ENCODE measurements at regions not wholly inside any gene's neighbourhood (a gene's known extent, or its start where the extent isn't known, plus 50 kb on each side); places are given as distances from the start of the nearest gene placed in this dataset.

DNA sequence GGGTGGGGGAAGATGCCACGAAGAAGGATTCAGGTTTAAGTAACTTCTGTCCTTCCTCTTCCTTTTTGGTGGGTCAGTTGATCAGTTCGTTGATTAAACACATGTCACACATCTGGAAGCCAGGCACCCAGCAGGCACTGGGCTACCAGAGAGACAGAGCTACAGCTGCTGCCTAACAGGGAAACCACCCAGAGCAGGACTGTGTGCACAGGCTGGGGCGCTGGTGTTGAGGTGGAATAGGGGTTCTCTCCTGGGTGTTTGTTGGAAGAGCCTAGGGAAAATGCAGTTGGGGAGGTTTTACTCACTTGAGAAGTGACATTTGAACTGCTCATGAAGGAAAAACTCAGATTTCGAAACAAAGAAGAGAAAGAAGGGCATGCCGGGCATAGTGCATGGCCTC is 152.4 kb downstream of the IRX5 start:
- no peak for TF ChIP-seq EZH2phosphoT487 (IDR thresholded peaks at IDR 0.05; ENCODE audit: unreplicated experiment)
- TF ChIP-seq, protein P1, sequence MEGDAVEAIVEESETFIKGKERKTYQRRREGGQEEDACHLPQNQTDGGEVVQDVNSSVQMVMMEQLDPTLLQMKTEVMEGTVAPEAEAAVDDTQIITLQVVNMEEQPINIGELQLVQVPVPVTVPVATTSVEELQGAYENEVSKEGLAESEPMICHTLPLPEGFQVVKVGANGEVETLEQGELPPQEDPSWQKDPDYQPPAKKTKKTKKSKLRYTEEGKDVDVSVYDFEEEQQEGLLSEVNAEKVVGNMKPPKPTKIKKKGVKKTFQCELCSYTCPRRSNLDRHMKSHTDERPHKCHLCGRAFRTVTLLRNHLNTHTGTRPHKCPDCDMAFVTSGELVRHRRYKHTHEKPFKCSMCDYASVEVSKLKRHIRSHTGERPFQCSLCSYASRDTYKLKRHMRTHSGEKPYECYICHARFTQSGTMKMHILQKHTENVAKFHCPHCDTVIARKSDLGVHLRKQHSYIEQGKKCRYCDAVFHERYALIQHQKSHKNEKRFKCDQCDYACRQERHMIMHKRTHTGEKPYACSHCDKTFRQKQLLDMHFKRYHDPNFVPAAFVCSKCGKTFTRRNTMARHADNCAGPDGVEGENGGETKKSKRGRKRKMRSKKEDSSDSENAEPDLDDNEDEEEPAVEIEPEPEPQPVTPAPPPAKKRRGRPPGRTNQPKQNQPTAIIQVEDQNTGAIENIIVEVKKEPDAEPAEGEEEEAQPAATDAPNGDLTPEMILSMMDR (conservative IDR thresholded peaks at IDR 0.05; ENCODE audit: low read depth in 2 of 2) = no peak
- TF ChIP-seq POLR2AphosphoS5 (IDR thresholded peaks at IDR 0.05; ENCODE audit: low read depth) = no peak
- no peak for TF ChIP-seq EZH2 (IDR thresholded peaks at IDR 0.05; ENCODE audit: low read depth, unreplicated experiment)
- TF ChIP-seq, protein P2, sequence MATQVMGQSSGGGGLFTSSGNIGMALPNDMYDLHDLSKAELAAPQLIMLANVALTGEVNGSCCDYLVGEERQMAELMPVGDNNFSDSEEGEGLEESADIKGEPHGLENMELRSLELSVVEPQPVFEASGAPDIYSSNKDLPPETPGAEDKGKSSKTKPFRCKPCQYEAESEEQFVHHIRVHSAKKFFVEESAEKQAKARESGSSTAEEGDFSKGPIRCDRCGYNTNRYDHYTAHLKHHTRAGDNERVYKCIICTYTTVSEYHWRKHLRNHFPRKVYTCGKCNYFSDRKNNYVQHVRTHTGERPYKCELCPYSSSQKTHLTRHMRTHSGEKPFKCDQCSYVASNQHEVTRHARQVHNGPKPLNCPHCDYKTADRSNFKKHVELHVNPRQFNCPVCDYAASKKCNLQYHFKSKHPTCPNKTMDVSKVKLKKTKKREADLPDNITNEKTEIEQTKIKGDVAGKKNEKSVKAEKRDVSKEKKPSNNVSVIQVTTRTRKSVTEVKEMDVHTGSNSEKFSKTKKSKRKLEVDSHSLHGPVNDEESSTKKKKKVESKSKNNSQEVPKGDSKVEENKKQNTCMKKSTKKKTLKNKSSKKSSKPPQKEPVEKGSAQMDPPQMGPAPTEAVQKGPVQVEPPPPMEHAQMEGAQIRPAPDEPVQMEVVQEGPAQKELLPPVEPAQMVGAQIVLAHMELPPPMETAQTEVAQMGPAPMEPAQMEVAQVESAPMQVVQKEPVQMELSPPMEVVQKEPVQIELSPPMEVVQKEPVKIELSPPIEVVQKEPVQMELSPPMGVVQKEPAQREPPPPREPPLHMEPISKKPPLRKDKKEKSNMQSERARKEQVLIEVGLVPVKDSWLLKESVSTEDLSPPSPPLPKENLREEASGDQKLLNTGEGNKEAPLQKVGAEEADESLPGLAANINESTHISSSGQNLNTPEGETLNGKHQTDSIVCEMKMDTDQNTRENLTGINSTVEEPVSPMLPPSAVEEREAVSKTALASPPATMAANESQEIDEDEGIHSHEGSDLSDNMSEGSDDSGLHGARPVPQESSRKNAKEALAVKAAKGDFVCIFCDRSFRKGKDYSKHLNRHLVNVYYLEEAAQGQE (IDR thresholded peaks at IDR 0.05; ENCODE audit: unreplicated experiment) = no peak
- TF ChIP-seq CREB1 (CRISPR knock-in tag; IDR thresholded peaks at IDR 0.05; ENCODE audit: low read depth) = no peak
- no peak for TF ChIP-seq ZNF331 (CRISPR knock-in tag; IDR thresholded peaks at IDR 0.05; ENCODE audit: low read depth)
- TF ChIP-seq JUNB (IDR thresholded peaks at IDR 0.05; ENCODE audit: unreplicated experiment) = no peak
- no peak for TF ChIP-seq ZNF114 (CRISPR knock-in tag; IDR thresholded peaks at IDR 0.05)
